ENCODE measurements at regions not wholly inside any gene's neighbourhood (a gene's known extent, or its start where the extent isn't known, plus 50 kb on each side); places are given as distances from the start of the nearest gene placed in this dataset.
A peak's percentile ranks its signal among the peaks of the same experiment; 100 is the strongest.

DNA sequence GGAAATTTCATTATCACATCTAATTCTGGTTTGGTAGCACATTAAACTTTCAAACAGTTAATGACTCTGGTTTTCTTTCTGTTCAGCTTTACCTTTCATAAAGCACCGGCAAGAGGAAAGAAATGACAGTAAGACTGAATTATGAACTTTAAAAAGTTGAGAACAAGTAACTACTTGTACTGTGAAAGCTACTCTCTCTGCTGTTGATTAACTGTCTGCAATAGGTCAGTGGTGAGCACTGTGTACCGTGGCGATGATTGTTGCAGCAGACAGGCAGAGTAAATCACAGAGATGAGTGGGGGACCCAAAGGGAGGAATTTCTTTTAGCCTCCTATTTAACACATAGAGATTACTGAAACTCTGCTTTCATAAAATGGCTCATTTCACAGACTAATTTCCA is 74.0 kb upstream of the MEF2C start:
- DNase-seq (ENCODE audit: low read depth, low spot score) = no peak

DNA sequence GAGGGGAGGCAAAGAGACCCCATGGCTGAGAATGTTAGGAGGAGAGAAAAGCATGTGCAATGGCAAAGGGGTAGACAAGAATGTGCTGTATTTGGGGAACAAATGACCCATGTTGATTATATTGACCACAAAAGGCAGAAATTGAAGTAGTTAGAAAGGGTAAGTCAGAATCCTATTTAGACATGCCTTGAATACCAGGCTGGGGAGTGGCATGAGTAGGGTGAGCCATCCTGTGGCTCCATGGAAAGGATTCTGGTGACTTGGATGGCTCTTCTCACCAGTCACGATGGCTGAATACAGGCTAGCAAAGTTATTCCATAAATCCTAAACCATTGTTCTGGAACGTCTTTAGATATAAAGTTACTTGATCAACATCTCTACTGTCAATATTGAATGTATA is 73.4 kb upstream of the MEF2C start:
- TF ChIP-seq, protein P1, sequence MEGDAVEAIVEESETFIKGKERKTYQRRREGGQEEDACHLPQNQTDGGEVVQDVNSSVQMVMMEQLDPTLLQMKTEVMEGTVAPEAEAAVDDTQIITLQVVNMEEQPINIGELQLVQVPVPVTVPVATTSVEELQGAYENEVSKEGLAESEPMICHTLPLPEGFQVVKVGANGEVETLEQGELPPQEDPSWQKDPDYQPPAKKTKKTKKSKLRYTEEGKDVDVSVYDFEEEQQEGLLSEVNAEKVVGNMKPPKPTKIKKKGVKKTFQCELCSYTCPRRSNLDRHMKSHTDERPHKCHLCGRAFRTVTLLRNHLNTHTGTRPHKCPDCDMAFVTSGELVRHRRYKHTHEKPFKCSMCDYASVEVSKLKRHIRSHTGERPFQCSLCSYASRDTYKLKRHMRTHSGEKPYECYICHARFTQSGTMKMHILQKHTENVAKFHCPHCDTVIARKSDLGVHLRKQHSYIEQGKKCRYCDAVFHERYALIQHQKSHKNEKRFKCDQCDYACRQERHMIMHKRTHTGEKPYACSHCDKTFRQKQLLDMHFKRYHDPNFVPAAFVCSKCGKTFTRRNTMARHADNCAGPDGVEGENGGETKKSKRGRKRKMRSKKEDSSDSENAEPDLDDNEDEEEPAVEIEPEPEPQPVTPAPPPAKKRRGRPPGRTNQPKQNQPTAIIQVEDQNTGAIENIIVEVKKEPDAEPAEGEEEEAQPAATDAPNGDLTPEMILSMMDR (IDR thresholded peaks at IDR 0.05; ENCODE audit: low read depth, low read length) = no peak
- no peak overlapping the region for H3K4me3 ChIP-seq (ENCODE audit: low read depth, low read length)
- no peak for DNase-seq (ENCODE audit: low read depth, low spot score)
- in situ Hi-C loops (cut with HindIII; ENCODE audit: low sequenced_read_pairs) = no loop called here

More for the DNA sequence above, 74.0 kb upstream of the MEF2C start:
- in situ Hi-C loops (cut with HindIII; ENCODE audit: low sequenced_read_pairs) = no loop called here
- no peak overlapping the region for H3K4me3 ChIP-seq (ENCODE audit: low read depth, low read length)
- TF ChIP-seq, protein P1 (IDR thresholded peaks at IDR 0.05; ENCODE audit: low read depth, low read length) = no peak

DNA sequence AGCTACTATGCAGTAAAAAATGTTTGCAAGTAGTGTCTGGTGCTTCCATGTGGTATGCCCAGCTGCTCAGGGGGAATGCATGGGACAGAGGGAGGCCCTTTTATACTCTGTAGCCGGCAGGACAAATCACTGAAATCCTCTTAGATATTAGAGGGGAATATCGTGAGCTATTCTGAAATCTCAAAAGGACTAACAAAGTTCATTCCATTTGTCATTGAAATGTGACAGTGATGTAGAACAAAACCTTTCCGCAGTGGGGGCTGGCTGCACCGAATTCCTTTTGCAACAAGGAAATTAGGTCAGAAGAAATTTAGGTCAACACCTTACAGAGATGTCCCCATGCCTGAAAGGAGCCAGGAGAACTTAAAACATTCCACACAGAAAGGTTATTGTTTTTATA is 72.4 kb upstream of the MEF2C start:
- in situ Hi-C loops (cut with HindIII; ENCODE audit: low sequenced_read_pairs) = no loop called here
- H3K4me3 ChIP-seq (ENCODE audit: low read depth, low read length) = no peak overlapping the region
- TF ChIP-seq, protein P1 (IDR thresholded peaks at IDR 0.05; ENCODE audit: low read depth, low read length) = no peak
- no peak for DNase-seq (ENCODE audit: low read depth, low spot score)

DNA sequence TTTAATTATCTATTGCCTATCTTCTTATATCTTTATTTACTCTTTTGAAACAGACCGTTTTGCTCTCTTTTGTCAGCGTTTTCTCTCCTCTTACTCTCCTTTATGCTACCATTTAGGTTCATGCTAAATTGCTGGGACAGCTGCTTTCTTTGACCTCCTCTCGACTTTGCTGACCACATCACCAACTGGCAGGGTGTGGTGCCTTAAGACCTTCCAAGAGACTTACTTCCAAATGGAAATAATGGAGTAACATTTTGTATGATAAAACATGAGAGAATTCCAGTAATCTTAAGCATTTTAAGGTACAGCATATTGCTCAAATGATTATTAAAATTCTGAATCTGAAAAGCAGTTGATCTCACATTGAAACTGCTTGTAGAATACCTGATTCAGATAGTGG is 71.5 kb upstream of the MEF2C start:
- TF ChIP-seq, protein P1 (IDR thresholded peaks at IDR 0.05; ENCODE audit: low read depth, low read length) = no peak
- DNase-seq (ENCODE audit: low read depth, low spot score) = no peak
- in situ Hi-C loops (cut with HindIII; ENCODE audit: low sequenced_read_pairs) = no loop called here
- H3K4me3 ChIP-seq (ENCODE audit: low read depth, low read length) = no peak overlapping the region

DNA sequence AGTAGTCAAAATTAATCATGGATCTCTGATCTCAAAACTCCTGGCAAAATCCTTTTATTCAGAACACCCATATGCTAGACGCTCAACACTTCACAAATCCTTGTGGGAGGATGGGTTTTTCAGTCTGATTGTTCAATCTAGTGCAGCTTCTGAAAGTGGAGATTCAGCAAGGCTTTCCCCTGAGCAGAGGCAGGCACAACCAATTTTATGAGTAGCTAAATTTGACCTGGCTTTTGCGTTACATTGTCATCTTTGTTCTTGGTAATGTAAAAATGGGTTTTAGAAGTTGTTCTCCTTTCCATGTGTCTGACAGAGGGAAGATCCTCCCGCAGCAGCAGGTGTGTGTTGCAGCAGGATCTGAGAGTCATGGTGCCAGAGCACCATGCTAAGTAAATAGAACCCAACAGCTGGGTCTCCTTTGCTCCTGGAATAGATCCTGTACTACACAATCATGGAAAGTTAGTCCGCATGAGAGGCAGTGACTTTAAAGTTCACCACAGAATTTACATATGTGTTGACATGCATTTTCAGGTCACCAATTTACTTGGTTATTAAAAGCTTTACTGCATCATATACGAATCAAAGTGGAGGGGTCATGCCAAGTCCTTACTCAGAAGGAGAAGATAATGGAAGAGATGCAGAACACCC is 70.1 kb upstream of the MEF2C start:
- DNase-seq (ENCODE audit: low read depth, low spot score) = no peak
- in situ Hi-C loops (cut with HindIII; ENCODE audit: low sequenced_read_pairs) = no loop called here
- TF ChIP-seq, protein P1 (IDR thresholded peaks at IDR 0.05; ENCODE audit: low read depth, low read length) = no peak
- H3K4me3 ChIP-seq (ENCODE audit: low read depth, low read length) = no peak overlapping the region

DNA sequence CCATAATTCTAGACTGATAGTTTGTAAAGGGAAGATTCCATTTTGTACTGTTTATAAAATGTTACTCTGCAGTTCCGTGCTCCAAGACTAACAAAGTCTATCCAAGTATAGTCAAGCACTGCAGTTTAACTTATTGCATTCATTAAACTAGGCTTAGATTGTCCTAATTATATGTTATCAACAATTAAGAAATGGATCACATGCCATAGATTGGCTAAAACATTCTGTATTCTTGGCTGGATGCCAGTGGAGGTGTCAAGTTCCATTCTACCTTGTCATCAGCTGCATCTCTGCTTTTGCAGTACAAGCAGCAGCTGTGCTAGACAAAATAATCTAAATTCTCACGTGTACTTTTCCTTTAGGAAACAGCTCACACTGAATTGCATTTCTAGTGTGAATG is 69.4 kb upstream of the MEF2C start:
- in situ Hi-C loops (cut with HindIII; ENCODE audit: low sequenced_read_pairs) = no loop called here
- no peak overlapping the region for H3K4me3 ChIP-seq (ENCODE audit: low read depth, low read length)
- TF ChIP-seq, protein P1 (IDR thresholded peaks at IDR 0.05; ENCODE audit: low read depth, low read length) = no peak
- peak; percentile 30 for DNase-seq (ENCODE audit: low read depth, low spot score)
